ENCODE measurements at regions not wholly inside any gene's neighbourhood (a gene's known extent, or its start where the extent isn't known, plus 50 kb on each side); places are given as distances from the start of the nearest gene placed in this dataset.

GRCh38 chr1:221937155-221937953, 195.5 kb upstream of the DUSP10 start:
- no peaks in the 10 kb centered on the region for H4K20me1 ChIP-seq (ENCODE audit: insufficient read depth, poor library complexity, severe bottlenecking)
- no peak for TF ChIP-seq EZH2phosphoT487 (IDR thresholded peaks at IDR 0.05; ENCODE audit: low read depth, severe bottlenecking, unreplicated experiment)
- no peak for TF ChIP-seq EZH2 (IDR thresholded peaks at IDR 0.05; ENCODE audit: borderline replicate concordance)
- TF ChIP-seq, protein P1, sequence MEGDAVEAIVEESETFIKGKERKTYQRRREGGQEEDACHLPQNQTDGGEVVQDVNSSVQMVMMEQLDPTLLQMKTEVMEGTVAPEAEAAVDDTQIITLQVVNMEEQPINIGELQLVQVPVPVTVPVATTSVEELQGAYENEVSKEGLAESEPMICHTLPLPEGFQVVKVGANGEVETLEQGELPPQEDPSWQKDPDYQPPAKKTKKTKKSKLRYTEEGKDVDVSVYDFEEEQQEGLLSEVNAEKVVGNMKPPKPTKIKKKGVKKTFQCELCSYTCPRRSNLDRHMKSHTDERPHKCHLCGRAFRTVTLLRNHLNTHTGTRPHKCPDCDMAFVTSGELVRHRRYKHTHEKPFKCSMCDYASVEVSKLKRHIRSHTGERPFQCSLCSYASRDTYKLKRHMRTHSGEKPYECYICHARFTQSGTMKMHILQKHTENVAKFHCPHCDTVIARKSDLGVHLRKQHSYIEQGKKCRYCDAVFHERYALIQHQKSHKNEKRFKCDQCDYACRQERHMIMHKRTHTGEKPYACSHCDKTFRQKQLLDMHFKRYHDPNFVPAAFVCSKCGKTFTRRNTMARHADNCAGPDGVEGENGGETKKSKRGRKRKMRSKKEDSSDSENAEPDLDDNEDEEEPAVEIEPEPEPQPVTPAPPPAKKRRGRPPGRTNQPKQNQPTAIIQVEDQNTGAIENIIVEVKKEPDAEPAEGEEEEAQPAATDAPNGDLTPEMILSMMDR (IDR thresholded peaks at IDR 0.05; ENCODE audit: poor library complexity) = no peak
- no peak overlapping the region for H3K27ac ChIP-seq
- H3K4me2 ChIP-seq = no peak overlapping the region
- no peak overlapping the region for H3K4me3 ChIP-seq
- H3K4me1 ChIP-seq (ENCODE audit: insufficient read depth) = no peaks in the 10 kb centered on the region
- H3K9me2 ChIP-seq (replicated peaks; ENCODE audit: insufficient read depth) = no peaks in the 10 kb centered on the region
- no peaks in the 10 kb centered on the region for H3K36me3 ChIP-seq (replicated peaks; ENCODE audit: insufficient read depth, low read depth)
- no peaks in the 10 kb centered on the region for H3K27me3 ChIP-seq
- no peaks in the 10 kb centered on the region for H3K79me2 ChIP-seq
- WGBS (ENCODE audit: low lambda C conversion rate, missing lambda C conversion rate) = 89% methylated on average over 9 of the region's 9 CpGs
- H3K9me3 ChIP-seq (ENCODE audit: low read depth) = no peaks in the 10 kb centered on the region
- DNase-seq (ENCODE audit: low spot score) = no peak
- no peak overlapping the region for H2AFZ ChIP-seq

DNA sequence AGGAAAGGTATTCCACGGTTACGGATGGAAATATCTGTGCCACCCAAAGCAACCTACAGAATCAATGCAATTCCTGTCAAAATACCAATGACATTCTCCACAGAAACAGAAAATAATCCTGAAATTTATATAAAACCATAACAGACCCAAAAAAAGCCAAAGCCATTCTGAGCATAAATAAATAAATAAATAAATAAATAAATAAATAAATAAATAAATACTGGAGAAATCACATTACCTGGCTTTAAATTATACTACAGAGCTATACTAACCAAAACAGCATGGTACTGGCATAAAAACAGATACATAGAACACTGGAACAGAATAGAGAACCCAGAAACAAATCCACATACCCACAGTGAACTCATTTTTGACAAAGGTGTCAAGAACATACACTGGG, 191.9 kb upstream of the DUSP10 start:
- Histone ChIP-seq H3K4me3 (no peak overlapping the region), H3K4me2 (no peak overlapping the region), H3K9me2 (replicated peaks; ENCODE audit: insufficient read depth) (no peaks in the 10 kb centered on the region), H4K20me1 (ENCODE audit: insufficient read depth, poor library complexity, severe bottlenecking) (no peaks in the 10 kb centered on the region), H3K9me3 (ENCODE audit: low read depth) (no peaks in the 10 kb centered on the region), H3K27me3 (no peaks in the 10 kb centered on the region), H3K79me2 (no peaks in the 10 kb centered on the region), H3K27ac (no peak overlapping the region), H2AFZ (no peak overlapping the region), H3K4me1 (ENCODE audit: insufficient read depth) (no peaks in the 10 kb centered on the region), H3K36me3 (replicated peaks; ENCODE audit: insufficient read depth, low read depth) (no peaks in the 10 kb centered on the region)
- no peak for DNase-seq (ENCODE audit: low spot score)
- WGBS (ENCODE audit: low lambda C conversion rate, missing lambda C conversion rate) = 97% methylated on average over 2 of the region's 2 CpGs
- TF ChIP-seq EZH2phosphoT487 (IDR thresholded peaks at IDR 0.05; ENCODE audit: low read depth, severe bottlenecking, unreplicated experiment) (no peak), EZH2 (IDR thresholded peaks at IDR 0.05; ENCODE audit: borderline replicate concordance) (no peak)
- TF ChIP-seq, protein P1 (IDR thresholded peaks at IDR 0.05; ENCODE audit: poor library complexity) = no peak

GRCh38 chr1:221926441-221926840, 184.6 kb upstream of the DUSP10 start:
- no peaks in the 10 kb centered on the region for H3K9me2 ChIP-seq (replicated peaks; ENCODE audit: insufficient read depth)
- H4K20me1 ChIP-seq (ENCODE audit: insufficient read depth, poor library complexity, severe bottlenecking) = no peaks in the 10 kb centered on the region
- DNase-seq (ENCODE audit: low spot score) = no peak
- 51% methylated on average over 4 of the region's 4 CpGs for WGBS (ENCODE audit: low lambda C conversion rate, missing lambda C conversion rate)
- H3K27me3 ChIP-seq = no peaks in the 10 kb centered on the region
- H2AFZ ChIP-seq = no peak overlapping the region
- no peaks in the 10 kb centered on the region for H3K9me3 ChIP-seq (ENCODE audit: low read depth)
- H3K36me3 ChIP-seq (replicated peaks; ENCODE audit: insufficient read depth, low read depth) = no peaks in the 10 kb centered on the region
- no peak overlapping the region for H3K4me2 ChIP-seq
- H3K79me2 ChIP-seq = no peaks in the 10 kb centered on the region
- H3K4me1 ChIP-seq (ENCODE audit: insufficient read depth) = no peaks in the 10 kb centered on the region
- H3K4me3 ChIP-seq = no peak overlapping the region
- no peak overlapping the region for H3K27ac ChIP-seq
- TF ChIP-seq EZH2 (IDR thresholded peaks at IDR 0.05; ENCODE audit: borderline replicate concordance) = no peak
- TF ChIP-seq EZH2phosphoT487 (IDR thresholded peaks at IDR 0.05; ENCODE audit: low read depth, severe bottlenecking, unreplicated experiment) = no peak
- TF ChIP-seq, protein P1 (IDR thresholded peaks at IDR 0.05; ENCODE audit: poor library complexity) = no peak

Measured in hepatocyte (in vitro differentiated cells).